ENCODE measurements at regions not wholly inside any gene's neighbourhood (a gene's known extent, or its start where the extent isn't known, plus 50 kb on each side); places are given as distances from the start of the nearest gene placed in this dataset.

DNA sequence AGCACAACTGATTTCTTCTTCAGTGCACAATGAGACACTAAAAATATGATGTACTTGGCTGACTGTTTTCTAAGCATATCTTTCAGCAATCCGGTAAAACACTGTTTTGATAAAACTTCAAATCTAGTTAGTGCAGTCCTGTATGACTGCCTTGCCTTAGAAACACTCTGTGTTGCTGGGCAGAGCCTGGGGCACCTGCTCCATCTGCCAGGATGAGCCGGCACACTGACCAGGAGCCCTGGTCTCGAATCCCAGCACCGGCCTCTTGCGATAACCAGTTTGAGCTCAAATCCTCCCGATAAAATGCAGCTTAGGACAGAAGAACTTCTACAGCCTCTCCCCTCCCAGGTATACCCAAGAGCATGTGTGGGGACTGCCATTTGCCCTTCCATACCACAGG is 199.5 kb downstream of the SIPA1L2 start:
- DNase-seq (ENCODE audit: extremely low read depth in 1 of 4, low spot score in 3 of 4) = no peak
- in situ Hi-C loops (cut with MboI) (no loop called here), intact Hi-C loops (cut with micrococcal nuclease) (no loop called here)
- Histone ChIP-seq H3K27ac (ENCODE audit: extremely low read depth, low read depth, low read length) (no peak overlapping the region), H3K4me2 (ENCODE audit: insufficient read depth, low read length) (no peak overlapping the region), H3K36me3 (ENCODE audit: control insufficient read depth, insufficient read depth, low read length) (no peaks in the 10 kb centered on the region), H3K9ac (ENCODE audit: insufficient read depth in 1 of 2, low read depth in 2 of 2, low read length in 2 of 2) (no peak overlapping the region), H4K20me1 (replicated peaks; ENCODE audit: control insufficient read depth, insufficient read depth, low read length) (no peaks in the 10 kb centered on the region), H3K9me1 (ENCODE audit: control insufficient read depth, insufficient read depth, low read length) (no peaks in the 10 kb centered on the region), H3K27me3 (ENCODE audit: control insufficient read depth in 2 of 2, insufficient read depth in 2 of 2, low read length in 2 of 2) (no peaks in the 10 kb centered on the region), H2AFZ (ENCODE audit: low read depth, low read length) (no peak overlapping the region), H3K9me3 (replicated peaks; ENCODE audit: control insufficient read depth, insufficient read depth, low read depth, low read length) (no peaks in the 10 kb centered on the region), H3K79me2 (ENCODE audit: control insufficient read depth, insufficient read depth, low read length) (no peaks in the 10 kb centered on the region), H3K4me1 (replicated peaks in 1 of 2; ENCODE audit: control insufficient read depth in 2 of 2, insufficient read depth in 2 of 2, low read length in 2 of 2) (no peaks in the 10 kb centered on the region), H3K4me3 (no peak overlapping the region)
- POLR2A ChIA-PET = no interaction called here
- no TSS peak for BruUV-seq (replicated peaks)
- WGBS (ENCODE audit: insufficient coverage, low coverage, missing lambda C conversion rate) = 2% methylated on average over 6 of the region's 6 CpGs
- no peak for FAIRE-seq
- no peak for ATAC-seq
- CTCF ChIA-PET (ENCODE audit: low intra/inter-chr PET ratio) = no interaction called here
- TF ChIP-seq PCBP2 (IDR thresholded peaks at IDR 0.05; ENCODE audit: low read depth, low read length, poor library complexity, severe bottlenecking) (no peak), XRCC4 (IDR thresholded peaks at IDR 0.05; ENCODE audit: extremely low read depth, insufficient read depth, insufficient read length) (no peak), ESRRA (IDR thresholded peaks at IDR 0.05; ENCODE audit: borderline replicate concordance, low read depth) (no peak), GTF2F1 (IDR thresholded peaks at IDR 0.05; ENCODE audit: low read depth, low read length) (no peak), POLR3A (IDR thresholded peaks at IDR 0.05; ENCODE audit: borderline replicate concordance, extremely low read depth, insufficient read depth, insufficient read length) (no peak), ELF2 (CRISPR knock-in tag; IDR thresholded peaks at IDR 0.05) (no peak), DEAF1 (CRISPR knock-in tag; IDR thresholded peaks at IDR 0.05) (no peak), SP2 (IDR thresholded peaks at IDR 0.05; ENCODE audit: extremely low read depth, low read depth, low read length, poor library complexity, severe bottlenecking) (no peak), HMG20B (CRISPR knock-in tag; IDR thresholded peaks at IDR 0.05) (no peak), IRF2 (CRISPR knock-in tag; IDR thresholded peaks at IDR 0.05) (no peak), SMC3 (conservative IDR thresholded peaks at IDR 0.05; ENCODE audit: insufficient read depth, low read depth, low read length) (no peak), RFX1 (IDR thresholded peaks at IDR 0.05) (no peak)
- TF ChIP-seq, protein P1, sequence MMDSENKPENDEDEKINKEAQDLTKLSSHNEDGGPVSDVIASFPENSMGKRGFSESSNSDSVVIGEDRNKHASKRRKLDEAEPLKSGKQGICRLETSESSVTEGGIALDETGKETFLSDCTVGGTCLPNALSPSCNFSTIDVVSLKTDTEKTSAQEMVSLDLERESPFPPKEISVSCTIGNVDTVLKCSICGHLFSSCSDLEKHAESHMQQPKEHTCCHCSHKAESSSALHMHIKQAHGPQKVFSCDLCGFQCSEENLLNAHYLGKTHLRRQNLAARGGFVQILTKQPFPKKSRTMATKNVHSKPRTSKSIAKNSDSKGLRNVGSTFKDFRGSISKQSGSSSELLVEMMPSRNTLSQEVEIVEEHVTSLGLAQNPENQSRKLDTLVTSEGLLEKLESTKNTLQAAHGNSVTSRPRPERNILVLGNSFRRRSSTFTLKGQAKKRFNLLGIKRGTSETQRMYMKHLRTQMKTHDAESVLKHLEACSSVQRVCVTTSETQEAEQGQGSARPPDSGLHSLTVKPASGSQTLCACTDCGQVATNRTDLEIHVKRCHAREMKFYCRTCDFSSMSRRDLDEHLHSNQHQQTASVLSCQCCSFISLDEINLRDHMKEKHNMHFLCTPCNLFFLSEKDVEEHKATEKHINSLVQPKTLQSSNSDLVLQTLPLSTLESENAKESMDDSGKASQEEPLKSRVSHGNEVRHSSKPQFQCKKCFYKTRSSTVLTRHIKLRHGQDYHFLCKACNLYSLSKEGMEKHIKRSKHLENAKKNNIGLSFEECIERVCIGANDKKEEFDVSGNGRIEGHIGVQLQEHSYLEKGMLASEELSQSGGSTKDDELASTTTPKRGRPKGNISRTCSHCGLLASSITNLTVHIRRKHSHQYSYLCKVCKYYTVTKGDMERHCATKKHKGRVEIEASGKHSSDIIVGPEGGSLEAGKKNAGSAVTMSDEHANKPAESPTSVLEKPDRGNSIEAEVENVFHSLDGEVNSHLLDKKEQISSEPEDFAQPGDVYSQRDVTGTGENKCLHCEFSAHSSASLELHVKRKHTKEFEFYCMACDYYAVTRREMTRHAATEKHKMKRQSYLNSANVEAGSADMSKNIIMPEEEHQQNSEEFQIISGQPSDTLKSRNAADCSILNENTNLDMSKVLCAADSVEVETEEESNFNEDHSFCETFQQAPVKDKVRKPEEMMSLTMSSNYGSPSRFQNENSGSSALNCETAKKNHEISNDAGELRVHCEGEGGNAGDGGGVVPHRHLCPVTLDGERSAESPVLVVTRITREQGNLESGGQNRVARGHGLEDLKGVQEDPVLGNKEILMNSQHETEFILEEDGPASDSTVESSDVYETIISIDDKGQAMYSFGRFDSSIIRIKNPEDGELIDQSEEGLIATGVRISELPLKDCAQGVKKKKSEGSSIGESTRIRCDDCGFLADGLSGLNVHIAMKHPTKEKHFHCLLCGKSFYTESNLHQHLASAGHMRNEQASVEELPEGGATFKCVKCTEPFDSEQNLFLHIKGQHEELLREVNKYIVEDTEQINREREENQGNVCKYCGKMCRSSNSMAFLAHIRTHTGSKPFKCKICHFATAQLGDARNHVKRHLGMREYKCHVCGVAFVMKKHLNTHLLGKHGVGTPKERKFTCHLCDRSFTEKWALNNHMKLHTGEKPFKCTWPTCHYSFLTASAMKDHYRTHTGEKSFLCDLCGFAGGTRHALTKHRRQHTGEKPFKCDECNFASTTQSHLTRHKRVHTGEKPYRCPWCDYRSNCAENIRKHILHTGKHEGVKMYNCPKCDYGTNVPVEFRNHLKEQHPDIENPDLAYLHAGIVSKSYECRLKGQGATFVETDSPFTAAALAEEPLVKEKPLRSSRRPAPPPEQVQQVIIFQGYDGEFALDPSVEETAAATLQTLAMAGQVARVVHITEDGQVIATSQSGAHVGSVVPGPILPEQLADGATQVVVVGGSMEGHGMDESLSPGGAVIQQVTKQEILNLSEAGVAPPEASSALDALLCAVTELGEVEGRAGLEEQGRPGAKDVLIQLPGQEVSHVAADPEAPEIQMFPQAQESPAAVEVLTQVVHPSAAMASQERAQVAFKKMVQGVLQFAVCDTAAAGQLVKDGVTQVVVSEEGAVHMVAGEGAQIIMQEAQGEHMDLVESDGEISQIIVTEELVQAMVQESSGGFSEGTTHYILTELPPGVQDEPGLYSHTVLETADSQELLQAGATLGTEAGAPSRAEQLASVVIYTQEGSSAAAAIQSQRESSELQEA (IDR thresholded peaks at IDR 0.05; ENCODE audit: low read depth) = no peak

Data from K562 (cell line).